Esophagus squamous epithelium (tissue), 5 donors: ENCODE measurements at regions not wholly inside any gene's neighbourhood (a gene's known extent, or its start where the extent isn't known, plus 50 kb on each side); places are given as distances from the start of the nearest gene placed in this dataset.

Experiments used
- DNase-seq: peaks from one replicate; lab custom pipeline; 2025; lab: John Stamatoyannopoulos, UW
- H3K27ac ChIP-seq, 4 donors: fragments of 200-600 bp; sonication (generic); one replicate each; pipeline ENCODE4 v1.5.1; 2016 to 2019; ENCODE audit warnings: mild to moderate bottlenecking in 1 of 4
- H3K27me3 ChIP-seq, 4 donors: fragments of 200-600 bp; sonication (generic); 1 replicate in 3 of 4; 2 replicates in 1 of 4; pipeline versions ENCODE4 v1.5.1 to v1.6.0; 2017 to 2021; ENCODE audit warnings: antibody characterized with exemption in 1 of 4
- H3K36me3 ChIP-seq, 3 donors: fragments of 200-600 bp; sonication (generic); one replicate each; pipeline ENCODE4 v1.5.1; 2016 to 2019
- H3K4me1 ChIP-seq, 3 donors: fragments of 200-600 bp; sonication (generic); one replicate each; pipeline ENCODE4 v1.5.1; 2017 to 2019
- H3K4me3 ChIP-seq, 4 donors: fragments of 200-600 bp; sonication (generic); 1 replicate in 3 of 4; 2 replicates in 1 of 4; pipeline ENCODE4 v1.5.1; 2016 to 2019; ENCODE audit warnings: mild to moderate bottlenecking in 2 of 4, moderate library complexity in 1 of 4
- H3K9me3 ChIP-seq, 3 donors: fragments of 200-600 bp; sonication (generic); one replicate each; pipeline ENCODE4 v1.5.1; 2016 to 2019
- CTCF ChIP-seq, 6 experiments: fragments of 450-650 bp in 4 of 6; fragments of 200-600 bp in 2 of 6; sonication (generic) in 2 of 6; IDR thresholded peaks; one replicate each; pipeline ENCODE4 v1.5.1; 2016 to 2019; ENCODE audit warnings: antibody characterized with exemption in 6 of 6, mild to moderate bottlenecking in 4 of 6, moderate library complexity in 4 of 6
- POLR2A ChIP-seq, 4 donors: fragments of 450-650 bp; IDR thresholded peaks; one replicate each; pipeline ENCODE4 v1.6.1; 2017; ENCODE audit warnings: antibody characterized with exemption in 4 of 4, mild to moderate bottlenecking in 4 of 4, moderate library complexity in 3 of 4
- WGBS, 2 donors: methylation state at CpG; one replicate each; pipeline ENCODE4 v1.1.5; 2018; 5-methylcytosine and 5-hydroxymethylcytosine counted together
- intact Hi-C: fragments of 100-400 bp; cut with DNase I; formaldehyde crosslinking; loops from one replicate; pipeline ENCODE4 v1.15.0; 2022
- donor health status: DM: yes; HTN: yes; CAD: no.

DNA sequence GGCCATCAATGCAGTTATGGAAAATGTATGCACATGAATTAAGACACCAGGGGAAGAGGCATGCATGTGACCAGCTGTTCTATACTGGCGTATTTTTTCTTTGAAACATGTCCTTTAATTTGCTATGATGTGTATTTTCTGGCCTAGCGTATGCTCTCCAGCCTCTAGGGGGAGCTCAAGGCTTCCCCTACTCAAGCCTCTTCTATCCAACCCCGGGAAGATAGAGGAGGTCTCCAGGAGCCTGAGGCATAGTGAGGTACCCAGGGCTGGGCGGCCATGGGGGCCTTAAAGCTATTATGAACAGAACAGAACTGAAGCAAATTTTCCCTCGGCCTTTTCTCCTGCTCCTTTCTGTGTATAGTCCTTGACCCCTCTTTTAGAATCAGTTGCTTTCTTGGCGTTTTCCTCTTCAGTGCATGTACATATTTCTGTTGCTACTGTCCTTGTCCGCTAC is 528.9 kb downstream of the MAFB start:
- Histone ChIP-seq H3K27ac (no peak overlapping the region), H3K4me3 (no peak overlapping the region), H3K27me3 (no peaks in the 10 kb centered on the region), H3K9me3 (no peaks in the 10 kb centered on the region), H3K4me1 (peaks cover 0 to 5% (median 0%) of the 10 kb centered on the region in 3 donors), H3K36me3 (no peaks in the 10 kb centered on the region)
- no peak for DNase-seq
- intact Hi-C loops = no loop called here
- TF ChIP-seq POLR2A (IDR thresholded peaks at IDR 0.05) (no peak), CTCF (IDR thresholded peaks at IDR 0.05) (peak; percentile 38 to 78 (median 62))
- 49 to 56% methylated on average over 7 of the region's 7 CpGs for WGBS, 2 donors

DNA sequence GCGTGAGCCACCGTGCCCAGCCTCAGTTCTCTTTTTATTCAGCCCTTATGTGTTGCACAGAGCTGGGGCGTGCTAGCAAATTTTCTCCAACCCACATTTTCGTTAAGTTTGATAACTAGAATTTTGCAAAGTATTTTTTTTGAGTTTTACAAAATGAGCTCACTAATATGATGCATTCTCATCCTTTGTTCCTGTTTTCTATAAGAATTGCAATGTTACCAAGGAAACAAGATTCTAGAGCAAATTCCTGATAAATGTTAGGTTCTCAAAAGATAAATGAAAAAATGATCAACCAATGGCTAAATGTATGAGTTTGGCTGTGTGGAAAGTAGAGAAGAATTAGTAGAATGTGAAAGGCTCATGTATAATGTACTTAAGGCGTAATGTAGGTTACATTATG is 529.8 kb downstream of the MAFB start:
- no peak for DNase-seq
- intact Hi-C loops = no loop called here
- no peaks in the 10 kb centered on the region for H3K9me3 ChIP-seq
- TF ChIP-seq POLR2A (IDR thresholded peaks at IDR 0.05) = no peak
- no peak for TF ChIP-seq CTCF (IDR thresholded peaks at IDR 0.05)
- no peaks in the 10 kb centered on the region for H3K36me3 ChIP-seq
- H3K27me3 ChIP-seq = no peaks in the 10 kb centered on the region
- peaks cover 0 to 5% (median 0%) of the 10 kb centered on the region in 3 donors for H3K4me1 ChIP-seq
- no peak overlapping the region for H3K27ac ChIP-seq
- WGBS, 2 donors = 79 to 82% methylated on average over 5 of the region's 5 CpGs
- H3K4me3 ChIP-seq = no peak overlapping the region

GRCh38 chr20:40156600-40157317 is 532.3 kb downstream of the MAFB start:
- no peak overlapping the region for H3K27ac ChIP-seq
- no peak overlapping the region for H3K4me3 ChIP-seq
- peaks cover 0 to 5% (median 0%) of the 10 kb centered on the region in 3 donors for H3K4me1 ChIP-seq
- no peaks in the 10 kb centered on the region for H3K27me3 ChIP-seq
- no peaks in the 10 kb centered on the region for H3K36me3 ChIP-seq
- H3K9me3 ChIP-seq = no peaks in the 10 kb centered on the region
- no peak for DNase-seq
- intact Hi-C loops = no loop called here
- WGBS, 2 donors = 47 to 53% methylated on average over 4 of the region's 4 CpGs
- TF ChIP-seq CTCF (IDR thresholded peaks at IDR 0.05) (no peak), POLR2A (IDR thresholded peaks at IDR 0.05) (no peak)

- no peaks in the 10 kb centered on the region for H3K9me3 ChIP-seq
- no peak overlapping the region for H3K4me3 ChIP-seq
- intact Hi-C loops = no loop called here
- no peaks in the 10 kb centered on the region for H3K36me3 ChIP-seq
- WGBS, 2 donors = 54 to 86% methylated on average over 2 of the region's 2 CpGs
- no peaks in the 10 kb centered on the region for H3K27me3 ChIP-seq
- DNase-seq = no peak
- no peaks in the 10 kb centered on the region for H3K4me1 ChIP-seq
- no peak overlapping the region for H3K27ac ChIP-seq
- TF ChIP-seq CTCF (IDR thresholded peaks at IDR 0.05) = no peak
- TF ChIP-seq POLR2A (IDR thresholded peaks at IDR 0.05) = no peak
Observed at GRCh38 chr20:40154514-40154913, 534.5 kb downstream of the MAFB start.

DNA sequence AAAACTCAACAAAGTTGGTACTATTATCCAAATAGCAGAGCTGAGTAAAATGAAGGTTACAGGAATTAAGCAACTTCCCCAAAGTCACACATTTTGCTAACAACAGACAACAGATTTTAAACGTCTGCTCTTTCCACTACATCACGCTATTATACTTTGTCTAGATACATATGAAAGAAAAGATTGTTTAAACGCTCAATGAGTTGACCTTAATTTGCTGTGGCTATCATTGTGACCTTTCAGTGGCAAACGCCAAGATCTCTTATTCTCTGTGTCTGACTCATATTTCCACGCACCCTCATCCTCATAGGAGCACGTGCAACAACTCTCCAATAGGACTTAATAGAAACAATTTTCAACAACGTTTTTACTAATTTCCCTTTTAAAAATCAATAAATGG is 540.1 kb downstream of the MAFB start:
- H3K27ac ChIP-seq = no peak overlapping the region
- no peaks in the 10 kb centered on the region for H3K27me3 ChIP-seq
- no peak for DNase-seq
- H3K4me1 ChIP-seq = no peaks in the 10 kb centered on the region
- WGBS, 2 donors = 72 to 79% methylated on average over 7 of the region's 7 CpGs
- TF ChIP-seq CTCF (IDR thresholded peaks at IDR 0.05) (no peak), POLR2A (IDR thresholded peaks at IDR 0.05) (no peak)
- no peaks in the 10 kb centered on the region for H3K9me3 ChIP-seq
- intact Hi-C loops = loop anchor here (10.0 kb wide), 1 partner anchor 546 kb away; no protein-coding TSS in a partner anchor
- no peak overlapping the region for H3K4me3 ChIP-seq
- no peaks in the 10 kb centered on the region for H3K36me3 ChIP-seq
